WTC11 (cell line): ENCODE measurements at regions not wholly inside any gene's neighbourhood (a gene's known extent, or its start where the extent isn't known, plus 50 kb on each side); places are given as distances from the start of the nearest gene placed in this dataset.

ENCODE experiments used
- ATAC-seq: fragments of 200-7000 bp; cut with Tn5 transposase; 2 replicates; pipeline ENCODE4 v1.10.0; 2021; ENCODE audit warnings: mild to moderate bottlenecking, moderate library complexity
- CTCF ChIA-PET: fragments of 300-600 bp; sonication (Branson Sonifier 250); formaldehyde crosslinking; loops from one replicate; lab custom pipeline; 2021; ENCODE audit warnings: antibody characterized with exemption; lab: Charles Lee
- POLR2A ChIA-PET: fragments of 350-600 bp; sonication (Branson Sonifier 250); formaldehyde crosslinking; loops from one replicate; lab custom pipeline; 2021; ENCODE audit warnings: antibody characterized with exemption; lab: Charles Lee
- DNase-seq: peaks from one replicate; pipeline ENCODE4 v3.0.0; 2021; ENCODE audit warnings: low spot score
- H3K27ac Mint-ChIP-seq: 2 replicates; pipeline ENCODE4 v1.8.0; 2021; ENCODE audit warnings: mixed read lengths
- H3K27me3 Mint-ChIP-seq: 2 replicates; pipeline ENCODE4 v1.8.0; 2021; ENCODE audit warnings: low read depth, mild to moderate bottlenecking, moderate library complexity, mixed read lengths
- H3K36me3 Mint-ChIP-seq: 2 replicates; pipeline ENCODE4 v1.8.0; 2021; ENCODE audit warnings: mixed read lengths
- H3K4me1 Mint-ChIP-seq: 2 replicates; pipeline ENCODE4 v1.8.0; 2022; ENCODE audit warnings: mixed read lengths
- H3K4me3 Mint-ChIP-seq: 2 replicates; pipeline ENCODE4 v1.8.0; 2021; ENCODE audit warnings: mild to moderate bottlenecking, moderate library complexity, mixed read lengths
- H3K9me3 Mint-ChIP-seq: 2 replicates; pipeline ENCODE4 v1.8.0; 2021; ENCODE audit warnings: mixed read lengths
- ATF6 ChIP-seq: sonication (generic); formaldehyde crosslinking; IDR thresholded peaks from 2 replicates; pipeline ENCODE4 v1.8.1; 2023; ENCODE audit warnings: mild to moderate bottlenecking, missing genetic modification reagents
- ELF4 ChIP-seq: sonication (generic); formaldehyde crosslinking; IDR thresholded peaks from 2 replicates; pipeline ENCODE4 v1.8.1; 2022; ENCODE audit warnings: low read depth, mild to moderate bottlenecking, moderate library complexity, missing genetic modification reagents
- EMX1 ChIP-seq: fragments of 250-450 bp; sonication (Bioruptor Pico); IDR thresholded peaks from 2 replicates; pipeline ENCODE4 v1.8.0; 2021; ENCODE audit warnings: mild to moderate bottlenecking
- FOXP1 ChIP-seq: sonication (generic); formaldehyde crosslinking; IDR thresholded peaks from 2 replicates; pipeline ENCODE4 v1.8.0; 2022; ENCODE audit warnings: missing genetic modification reagents, mild to moderate bottlenecking, moderate library complexity, borderline replicate concordance
- GTF2I ChIP-seq: fragments of 250-450 bp; sonication (Bioruptor Pico); conservative IDR thresholded peaks from 2 replicates; pipeline ENCODE4 v1.4.0; 2021; ENCODE audit warnings: mild to moderate bottlenecking
- IRF2 ChIP-seq: sonication (generic); formaldehyde crosslinking; IDR thresholded peaks from 2 replicates; pipeline ENCODE4 v1.8.0; 2022; ENCODE audit warnings: low read depth, missing genetic modification reagents, borderline replicate concordance
- JAZF1 ChIP-seq: fragments of 250-450 bp; sonication (Bioruptor Pico); IDR thresholded peaks from 2 replicates; pipeline ENCODE4 v1.9.0; 2021; ENCODE audit warnings: moderate library complexity, mild to moderate bottlenecking, inconsistent platforms
- JUN ChIP-seq: sonication (generic); formaldehyde crosslinking; IDR thresholded peaks from 2 replicates; pipeline ENCODE4 v1.8.0; 2023; ENCODE audit warnings: mild to moderate bottlenecking, missing genetic modification reagents
- NFE2L1 ChIP-seq: sonication (generic); formaldehyde crosslinking; IDR thresholded peaks from 2 replicates; pipeline ENCODE4 v1.8.1; 2023; ENCODE audit warnings: missing genetic modification reagents
- NFYB ChIP-seq: sonication (generic); formaldehyde crosslinking; conservative IDR thresholded peaks from 2 replicates; pipeline ENCODE4 v1.8.0; 2022; ENCODE audit warnings: low read depth, missing genetic modification reagents
- SP1 ChIP-seq: sonication (generic); formaldehyde crosslinking; conservative IDR thresholded peaks from 2 replicates; pipeline ENCODE4 v1.8.1; 2022; ENCODE audit warnings: missing genetic modification reagents
- ZNF425 ChIP-seq: fragments of 250-450 bp; sonication (Bioruptor Pico); conservative IDR thresholded peaks from 2 replicates; pipeline ENCODE4 v1.9.0; 2021; ENCODE audit warnings: mild to moderate bottlenecking
- TF ChIP-seq, protein P1 (sequence below): sonication (generic); formaldehyde crosslinking; IDR thresholded peaks from 2 replicates; pipeline ENCODE4 v1.8.0; 2022; ENCODE audit warnings: missing genetic modification reagents
- TF ChIP-seq, protein P2 (sequence below): sonication (generic); formaldehyde crosslinking; IDR thresholded peaks from 2 replicates; pipeline ENCODE4 v1.8.0; 2023; ENCODE audit warnings: missing genetic modification reagents, mild to moderate bottlenecking, borderline replicate concordance
- TF ChIP-seq, protein P3 (sequence below): sonication (generic); formaldehyde crosslinking; IDR thresholded peaks from 2 replicates; pipeline ENCODE4 v1.8.0; 2022; ENCODE audit warnings: mild to moderate bottlenecking, missing genetic modification reagents
- TF ChIP-seq, protein P4 (sequence below): sonication (generic); formaldehyde crosslinking; IDR thresholded peaks from 2 replicates; pipeline ENCODE4 v1.8.1; 2022; ENCODE audit warnings: mild to moderate bottlenecking, missing genetic modification reagents, moderate library complexity, borderline replicate concordance

DNA sequence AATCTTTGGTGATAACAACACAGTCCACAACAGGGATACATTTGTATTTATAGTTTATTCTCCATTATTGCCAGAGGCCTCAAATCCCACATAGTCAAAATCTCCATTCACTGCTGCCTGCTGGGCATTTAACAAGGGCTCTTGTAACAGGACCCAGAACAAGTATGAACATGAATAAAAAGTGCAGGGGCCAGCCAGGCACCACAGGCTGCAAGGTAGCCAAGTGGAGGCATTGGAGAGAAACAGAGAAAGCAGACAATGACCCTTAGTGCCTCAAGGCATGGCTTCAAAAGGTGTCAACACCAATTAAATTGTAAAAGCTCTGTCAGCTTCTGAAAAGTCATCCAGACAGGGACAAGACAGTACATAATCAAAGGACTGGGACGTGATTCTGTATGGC lies 116.8 kb downstream of the ATP6V1G3 start:
- Mint-ChIP-seq H3K9me3 (no peaks in the 10 kb centered on the region), H3K4me1 (peaks cover 39% of the 10 kb centered on the region), H3K27me3 (no peaks in the 10 kb centered on the region), H3K36me3 (no peaks in the 10 kb centered on the region), H3K27ac (peak overlapping the region; percentile 25; the same call in 1 of the 2 replicates), H3K4me3 (no peak overlapping the region)
- peak; percentile 11 for DNase-seq
- CTCF ChIA-PET = no interaction called here
- POLR2A ChIA-PET = no interaction called here
- peak; percentile 90 for ATAC-seq
- TF ChIP-seq IRF2 (CRISPR knock-in tag) (no peak), EMX1 (CRISPR knock-in tag) (no peak), SP1 (no peak), ATF6 (CRISPR knock-in tag) (no peak), ZNF425 (CRISPR knock-in tag) (no peak), NFE2L1 (CRISPR knock-in tag) (no peak), FOXP1 (CRISPR knock-in tag) (no peak), JUN (no peak), GTF2I (CRISPR knock-in tag) (no peak), ELF4 (CRISPR knock-in tag) (no peak), NFYB (CRISPR knock-in tag) (no peak), JAZF1 (no peak)
- TF ChIP-seq, protein P1, sequence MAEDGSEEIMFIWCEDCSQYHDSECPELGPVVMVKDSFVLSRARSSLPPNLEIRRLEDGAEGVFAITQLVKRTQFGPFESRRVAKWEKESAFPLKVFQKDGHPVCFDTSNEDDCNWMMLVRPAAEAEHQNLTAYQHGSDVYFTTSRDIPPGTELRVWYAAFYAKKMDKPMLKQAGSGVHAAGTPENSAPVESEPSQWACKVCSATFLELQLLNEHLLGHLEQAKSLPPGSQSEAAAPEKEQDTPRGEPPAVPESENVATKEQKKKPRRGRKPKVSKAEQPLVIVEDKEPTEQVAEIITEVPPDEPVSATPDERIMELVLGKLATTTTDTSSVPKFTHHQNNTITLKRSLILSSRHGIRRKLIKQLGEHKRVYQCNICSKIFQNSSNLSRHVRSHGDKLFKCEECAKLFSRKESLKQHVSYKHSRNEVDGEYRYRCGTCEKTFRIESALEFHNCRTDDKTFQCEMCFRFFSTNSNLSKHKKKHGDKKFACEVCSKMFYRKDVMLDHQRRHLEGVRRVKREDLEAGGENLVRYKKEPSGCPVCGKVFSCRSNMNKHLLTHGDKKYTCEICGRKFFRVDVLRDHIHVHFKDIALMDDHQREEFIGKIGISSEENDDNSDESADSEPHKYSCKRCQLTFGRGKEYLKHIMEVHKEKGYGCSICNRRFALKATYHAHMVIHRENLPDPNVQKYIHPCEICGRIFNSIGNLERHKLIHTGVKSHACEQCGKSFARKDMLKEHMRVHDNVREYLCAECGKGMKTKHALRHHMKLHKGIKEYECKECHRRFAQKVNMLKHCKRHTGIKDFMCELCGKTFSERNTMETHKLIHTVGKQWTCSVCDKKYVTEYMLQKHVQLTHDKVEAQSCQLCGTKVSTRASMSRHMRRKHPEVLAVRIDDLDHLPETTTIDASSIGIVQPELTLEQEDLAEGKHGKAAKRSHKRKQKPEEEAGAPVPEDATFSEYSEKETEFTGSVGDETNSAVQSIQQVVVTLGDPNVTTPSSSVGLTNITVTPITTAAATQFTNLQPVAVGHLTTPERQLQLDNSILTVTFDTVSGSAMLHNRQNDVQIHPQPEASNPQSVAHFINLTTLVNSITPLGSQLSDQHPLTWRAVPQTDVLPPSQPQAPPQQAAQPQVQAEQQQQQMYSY (CRISPR knock-in tag) = no peak
- TF ChIP-seq, protein P2, sequence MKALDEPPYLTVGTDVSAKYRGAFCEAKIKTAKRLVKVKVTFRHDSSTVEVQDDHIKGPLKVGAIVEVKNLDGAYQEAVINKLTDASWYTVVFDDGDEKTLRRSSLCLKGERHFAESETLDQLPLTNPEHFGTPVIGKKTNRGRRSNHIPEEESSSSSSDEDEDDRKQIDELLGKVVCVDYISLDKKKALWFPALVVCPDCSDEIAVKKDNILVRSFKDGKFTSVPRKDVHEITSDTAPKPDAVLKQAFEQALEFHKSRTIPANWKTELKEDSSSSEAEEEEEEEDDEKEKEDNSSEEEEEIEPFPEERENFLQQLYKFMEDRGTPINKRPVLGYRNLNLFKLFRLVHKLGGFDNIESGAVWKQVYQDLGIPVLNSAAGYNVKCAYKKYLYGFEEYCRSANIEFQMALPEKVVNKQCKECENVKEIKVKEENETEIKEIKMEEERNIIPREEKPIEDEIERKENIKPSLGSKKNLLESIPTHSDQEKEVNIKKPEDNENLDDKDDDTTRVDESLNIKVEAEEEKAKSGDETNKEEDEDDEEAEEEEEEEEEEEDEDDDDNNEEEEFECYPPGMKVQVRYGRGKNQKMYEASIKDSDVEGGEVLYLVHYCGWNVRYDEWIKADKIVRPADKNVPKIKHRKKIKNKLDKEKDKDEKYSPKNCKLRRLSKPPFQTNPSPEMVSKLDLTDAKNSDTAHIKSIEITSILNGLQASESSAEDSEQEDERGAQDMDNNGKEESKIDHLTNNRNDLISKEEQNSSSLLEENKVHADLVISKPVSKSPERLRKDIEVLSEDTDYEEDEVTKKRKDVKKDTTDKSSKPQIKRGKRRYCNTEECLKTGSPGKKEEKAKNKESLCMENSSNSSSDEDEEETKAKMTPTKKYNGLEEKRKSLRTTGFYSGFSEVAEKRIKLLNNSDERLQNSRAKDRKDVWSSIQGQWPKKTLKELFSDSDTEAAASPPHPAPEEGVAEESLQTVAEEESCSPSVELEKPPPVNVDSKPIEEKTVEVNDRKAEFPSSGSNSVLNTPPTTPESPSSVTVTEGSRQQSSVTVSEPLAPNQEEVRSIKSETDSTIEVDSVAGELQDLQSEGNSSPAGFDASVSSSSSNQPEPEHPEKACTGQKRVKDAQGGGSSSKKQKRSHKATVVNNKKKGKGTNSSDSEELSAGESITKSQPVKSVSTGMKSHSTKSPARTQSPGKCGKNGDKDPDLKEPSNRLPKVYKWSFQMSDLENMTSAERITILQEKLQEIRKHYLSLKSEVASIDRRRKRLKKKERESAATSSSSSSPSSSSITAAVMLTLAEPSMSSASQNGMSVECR (CRISPR knock-in tag) = no peak
- TF ChIP-seq, protein P3, sequence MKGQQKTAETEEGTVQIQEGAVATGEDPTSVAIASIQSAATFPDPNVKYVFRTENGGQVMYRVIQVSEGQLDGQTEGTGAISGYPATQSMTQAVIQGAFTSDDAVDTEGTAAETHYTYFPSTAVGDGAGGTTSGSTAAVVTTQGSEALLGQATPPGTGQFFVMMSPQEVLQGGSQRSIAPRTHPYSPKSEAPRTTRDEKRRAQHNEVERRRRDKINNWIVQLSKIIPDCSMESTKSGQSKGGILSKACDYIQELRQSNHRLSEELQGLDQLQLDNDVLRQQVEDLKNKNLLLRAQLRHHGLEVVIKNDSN (CRISPR knock-in tag) = no peak
- TF ChIP-seq, protein P4, sequence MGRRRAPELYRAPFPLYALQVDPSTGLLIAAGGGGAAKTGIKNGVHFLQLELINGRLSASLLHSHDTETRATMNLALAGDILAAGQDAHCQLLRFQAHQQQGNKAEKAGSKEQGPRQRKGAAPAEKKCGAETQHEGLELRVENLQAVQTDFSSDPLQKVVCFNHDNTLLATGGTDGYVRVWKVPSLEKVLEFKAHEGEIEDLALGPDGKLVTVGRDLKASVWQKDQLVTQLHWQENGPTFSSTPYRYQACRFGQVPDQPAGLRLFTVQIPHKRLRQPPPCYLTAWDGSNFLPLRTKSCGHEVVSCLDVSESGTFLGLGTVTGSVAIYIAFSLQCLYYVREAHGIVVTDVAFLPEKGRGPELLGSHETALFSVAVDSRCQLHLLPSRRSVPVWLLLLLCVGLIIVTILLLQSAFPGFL = no peak
